ENCODE measurements at regions not wholly inside any gene's neighbourhood (a gene's known extent, or its start where the extent isn't known, plus 50 kb on each side); places are given as distances from the start of the nearest gene placed in this dataset.
"Not testable (repeated sequence)": the region's sequence is repeated elsewhere in the genome, so short reads cannot be mapped to it uniquely, and the experiment has no call there.

DNA sequence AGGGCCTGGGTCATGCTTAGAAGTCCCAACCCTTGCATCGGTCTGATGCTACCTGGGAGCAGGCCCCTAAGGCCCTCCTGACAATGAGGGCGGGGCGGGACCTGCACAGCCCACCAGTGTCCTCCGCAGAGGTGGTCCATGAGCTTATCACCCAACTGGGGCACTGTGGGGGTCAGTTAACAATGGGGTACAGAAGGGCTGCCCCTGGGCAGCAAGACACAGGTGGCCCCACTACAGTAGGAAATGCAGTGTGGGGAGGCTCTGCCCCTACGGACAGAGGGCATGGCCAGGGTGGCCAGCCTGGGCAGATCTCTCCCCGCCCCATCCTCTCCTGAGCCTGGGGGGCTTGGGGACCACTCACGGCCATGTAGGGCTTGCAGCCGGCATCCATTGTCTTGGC lies 90.7 kb downstream of the KCNJ18 start:
- TF ChIP-seq, protein P1, sequence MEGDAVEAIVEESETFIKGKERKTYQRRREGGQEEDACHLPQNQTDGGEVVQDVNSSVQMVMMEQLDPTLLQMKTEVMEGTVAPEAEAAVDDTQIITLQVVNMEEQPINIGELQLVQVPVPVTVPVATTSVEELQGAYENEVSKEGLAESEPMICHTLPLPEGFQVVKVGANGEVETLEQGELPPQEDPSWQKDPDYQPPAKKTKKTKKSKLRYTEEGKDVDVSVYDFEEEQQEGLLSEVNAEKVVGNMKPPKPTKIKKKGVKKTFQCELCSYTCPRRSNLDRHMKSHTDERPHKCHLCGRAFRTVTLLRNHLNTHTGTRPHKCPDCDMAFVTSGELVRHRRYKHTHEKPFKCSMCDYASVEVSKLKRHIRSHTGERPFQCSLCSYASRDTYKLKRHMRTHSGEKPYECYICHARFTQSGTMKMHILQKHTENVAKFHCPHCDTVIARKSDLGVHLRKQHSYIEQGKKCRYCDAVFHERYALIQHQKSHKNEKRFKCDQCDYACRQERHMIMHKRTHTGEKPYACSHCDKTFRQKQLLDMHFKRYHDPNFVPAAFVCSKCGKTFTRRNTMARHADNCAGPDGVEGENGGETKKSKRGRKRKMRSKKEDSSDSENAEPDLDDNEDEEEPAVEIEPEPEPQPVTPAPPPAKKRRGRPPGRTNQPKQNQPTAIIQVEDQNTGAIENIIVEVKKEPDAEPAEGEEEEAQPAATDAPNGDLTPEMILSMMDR (IDR thresholded peaks at IDR 0.05) = not testable (repeated sequence)
- not testable (repeated sequence) for TF ChIP-seq POLR2A, POLR2AphosphoS5 (IDR thresholded peaks at IDR 0.05)

Measured in suprapubic skin (tissue), 4 donors.